ENCODE measurements at regions not wholly inside any gene's neighbourhood (a gene's known extent, or its start where the extent isn't known, plus 50 kb on each side); places are given as distances from the start of the nearest gene placed in this dataset.

- Mint-ChIP-seq H3K27me3 (ENCODE audit: insufficient read depth, low read depth) (peaks cover 2% of the 10 kb centered on the region), H3K4me3 (no peak overlapping the region), H3K9me3 (no peaks in the 10 kb centered on the region), H3K36me3 (no peaks in the 10 kb centered on the region), H3K27ac (no peak overlapping the region), H3K4me1 (no peaks in the 10 kb centered on the region)
- DNase-seq (ENCODE audit: low spot score), result no peak
- Histone ChIP-seq H3K9me3 (ENCODE audit: low read depth) (no peaks in the 10 kb centered on the region), H2AFZ (replicated peaks) (no peak overlapping the region), H3F3A (ENCODE audit: low read depth) (no peaks in the 10 kb centered on the region), H3K9ac (no peak overlapping the region), H3K27me3 (no peaks in the 10 kb centered on the region), H3K4me2 (no peak overlapping the region), H3K79me2 (ENCODE audit: low read depth) (no peaks in the 10 kb centered on the region), H4K20me1 (ENCODE audit: low read depth) (no peaks in the 10 kb centered on the region), H3K36me3 (no peaks in the 10 kb centered on the region), H3K27ac (no peak overlapping the region), H3K4me3 (no peak overlapping the region), H3K4me1 (no peaks in the 10 kb centered on the region)
- no peak for TF ChIP-seq EZH2phosphoT487 (IDR thresholded peaks at IDR 0.05)
- no peak for TF ChIP-seq CTCF (IDR thresholded peaks at IDR 0.05)
- no peak for TF ChIP-seq EZH2 (IDR thresholded peaks at IDR 0.05)
Measured at GRCh38 chr5:8233479-8233878, 364.5 kb downstream of the MTRR start.

- no peak for DNase-seq (ENCODE audit: low spot score)
Measured at GRCh38 chr5:8234179-8234770, 365.3 kb downstream of the MTRR start.

GRCh38 chr5:8238080-8238479 lies 369.1 kb downstream of the MTRR start:
- H3K36me3 Mint-ChIP-seq, result no peaks in the 10 kb centered on the region
- H3K9me3 Mint-ChIP-seq, result no peaks in the 10 kb centered on the region
- no peak overlapping the region for H3K4me2 ChIP-seq
- no peaks in the 10 kb centered on the region for H3K27me3 ChIP-seq
- no peaks in the 10 kb centered on the region for H3K36me3 ChIP-seq
- no peaks in the 10 kb centered on the region for H3K27me3 Mint-ChIP-seq (ENCODE audit: insufficient read depth, low read depth)
- TF ChIP-seq EZH2 (IDR thresholded peaks at IDR 0.05), result no peak
- TF ChIP-seq EZH2phosphoT487 (IDR thresholded peaks at IDR 0.05), result no peak
- TF ChIP-seq CTCF (IDR thresholded peaks at IDR 0.05), result no peak
- H3K9ac ChIP-seq, result no peak overlapping the region
- H2AFZ ChIP-seq (replicated peaks), result no peak overlapping the region
- H3K4me3 Mint-ChIP-seq, result no peak overlapping the region
- no peaks in the 10 kb centered on the region for H3K4me1 Mint-ChIP-seq
- H3K27ac Mint-ChIP-seq, result no peak overlapping the region
- no peaks in the 10 kb centered on the region for H3K4me1 ChIP-seq
- H3K4me3 ChIP-seq, result no peak overlapping the region
- H3K27ac ChIP-seq, result no peak overlapping the region
- H4K20me1 ChIP-seq (ENCODE audit: low read depth), result no peaks in the 10 kb centered on the region
- H3K9me3 ChIP-seq (ENCODE audit: low read depth), result no peaks in the 10 kb centered on the region
- no peak for DNase-seq (ENCODE audit: low spot score)
- H3F3A ChIP-seq (ENCODE audit: low read depth), result no peaks in the 10 kb centered on the region
- no peaks in the 10 kb centered on the region for H3K79me2 ChIP-seq (ENCODE audit: low read depth)

More at GRCh38 chr5:8234179-8234770, 365.3 kb downstream of the MTRR start:
- Mint-ChIP-seq H3K4me3 (no peak overlapping the region), H3K27me3 (ENCODE audit: insufficient read depth, low read depth) (peaks cover 2% of the 10 kb centered on the region), H3K36me3 (no peaks in the 10 kb centered on the region), H3K9me3 (no peaks in the 10 kb centered on the region), H3K4me1 (no peaks in the 10 kb centered on the region), H3K27ac (no peak overlapping the region)
- H3K4me2 ChIP-seq, result no peak overlapping the region
- H3K4me3 ChIP-seq, result no peak overlapping the region
- no peaks in the 10 kb centered on the region for H3F3A ChIP-seq (ENCODE audit: low read depth)
- no peaks in the 10 kb centered on the region for H3K27me3 ChIP-seq
- TF ChIP-seq EZH2 (IDR thresholded peaks at IDR 0.05), result no peak
- TF ChIP-seq EZH2phosphoT487 (IDR thresholded peaks at IDR 0.05), result no peak
- no peak for TF ChIP-seq CTCF (IDR thresholded peaks at IDR 0.05)
- no peaks in the 10 kb centered on the region for H4K20me1 ChIP-seq (ENCODE audit: low read depth)
- no peaks in the 10 kb centered on the region for H3K4me1 ChIP-seq
- no peaks in the 10 kb centered on the region for H3K79me2 ChIP-seq (ENCODE audit: low read depth)
- H3K9me3 ChIP-seq (ENCODE audit: low read depth), result no peaks in the 10 kb centered on the region
- no peak overlapping the region for H3K27ac ChIP-seq
- H3K9ac ChIP-seq, result no peak overlapping the region
- H3K36me3 ChIP-seq, result no peaks in the 10 kb centered on the region
- no peak overlapping the region for H2AFZ ChIP-seq (replicated peaks)
